ENCODE measurements at regions not wholly inside any gene's neighbourhood (a gene's known extent, or its start where the extent isn't known, plus 50 kb on each side); places are given as distances from the start of the nearest gene placed in this dataset.

DNA sequence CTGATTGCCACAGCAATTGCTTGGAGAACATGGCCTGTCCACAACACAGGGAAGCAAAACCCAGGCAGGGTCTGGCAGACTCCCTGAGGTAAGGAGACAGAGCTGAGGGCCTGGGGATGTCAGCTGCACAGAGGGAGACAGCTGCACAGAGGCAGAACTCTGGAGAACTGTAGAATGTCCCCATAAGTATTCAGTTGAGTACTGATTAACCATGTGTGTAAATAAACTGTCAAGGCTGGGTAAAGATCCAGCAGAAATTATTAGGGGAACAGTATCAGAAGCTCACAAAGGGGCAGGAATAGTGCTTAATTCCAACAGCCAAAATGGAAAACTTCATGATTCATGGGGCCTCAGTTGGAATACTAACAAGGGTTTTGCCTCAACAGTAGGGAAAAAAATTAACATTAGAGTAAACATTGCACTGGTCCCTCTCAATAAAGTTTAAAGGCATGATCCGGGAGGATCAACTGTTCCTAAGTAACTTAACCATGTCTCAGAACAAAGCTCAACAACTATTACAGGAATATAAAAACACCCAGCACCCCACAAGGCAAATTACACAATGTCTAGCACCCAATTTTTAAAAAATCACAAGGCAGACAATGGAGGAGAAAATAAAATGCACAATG is 201.3 kb upstream of the RASSF8 start:
- DNase-seq, result no peak

GRCh38 chr12:25759752-25760151 is 198.7 kb upstream of the RASSF8 start:
- DNase-seq, result no peak

DNA sequence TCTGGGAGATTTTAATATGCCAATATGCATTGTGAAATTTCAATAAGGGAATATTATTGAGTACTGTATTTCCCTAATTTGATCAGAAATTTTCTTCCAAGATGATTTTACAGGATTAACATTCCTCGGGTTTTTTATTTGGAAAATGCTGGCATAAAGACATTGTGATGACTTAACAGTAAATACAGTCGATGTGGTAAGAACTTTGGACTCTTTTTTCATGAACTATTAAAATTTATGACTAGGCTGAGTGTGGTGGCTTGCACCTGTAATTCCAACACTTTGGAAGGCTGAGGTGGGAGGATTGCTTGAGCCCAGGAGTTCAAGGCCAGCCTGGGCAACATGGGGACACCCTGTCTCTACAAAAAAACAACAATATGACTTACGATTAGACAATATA is 197.1 kb upstream of the RASSF8 start:
- no peak for DNase-seq

DNA sequence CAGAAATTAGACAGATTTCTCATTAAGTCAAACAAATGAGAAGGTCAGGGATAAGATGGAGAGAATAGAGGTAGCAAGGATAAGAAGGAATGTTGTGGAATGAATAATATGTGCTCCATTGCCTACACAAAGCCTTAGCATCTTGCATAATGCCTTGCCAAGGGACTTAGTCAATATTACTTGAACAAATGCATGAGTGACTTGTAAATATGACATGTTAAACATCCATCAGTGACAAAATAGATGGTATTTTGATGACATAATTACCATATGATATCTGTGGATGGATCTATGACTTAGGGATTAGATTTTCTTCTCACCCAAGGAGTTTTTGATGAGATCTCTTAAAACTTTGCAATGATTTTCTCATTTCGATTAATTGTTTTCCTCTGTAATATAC is 194.1 kb upstream of the RASSF8 start:
- no peak for DNase-seq

- DNase-seq, result no peak
Observed at GRCh38 chr12:25764892-25765291, 193.6 kb upstream of the RASSF8 start.

- DNase-seq, result no peak
Observed at GRCh38 chr12:25767606-25768005, 190.9 kb upstream of the RASSF8 start.

GRCh38 chr12:25768151-25768550 is 190.3 kb upstream of the RASSF8 start:
- DNase-seq, result no peak

GRCh38 chr12:25769082-25769945 is 189.2 kb upstream of the RASSF8 start:
- DNase-seq, result no peak

GRCh38 chr12:25771041-25771440 is 187.4 kb upstream of the RASSF8 start:
- no peak for DNase-seq

- DNase-seq, result no peak
Observed at GRCh38 chr12:25771476-25771875, 187.0 kb upstream of the RASSF8 start.

DNA sequence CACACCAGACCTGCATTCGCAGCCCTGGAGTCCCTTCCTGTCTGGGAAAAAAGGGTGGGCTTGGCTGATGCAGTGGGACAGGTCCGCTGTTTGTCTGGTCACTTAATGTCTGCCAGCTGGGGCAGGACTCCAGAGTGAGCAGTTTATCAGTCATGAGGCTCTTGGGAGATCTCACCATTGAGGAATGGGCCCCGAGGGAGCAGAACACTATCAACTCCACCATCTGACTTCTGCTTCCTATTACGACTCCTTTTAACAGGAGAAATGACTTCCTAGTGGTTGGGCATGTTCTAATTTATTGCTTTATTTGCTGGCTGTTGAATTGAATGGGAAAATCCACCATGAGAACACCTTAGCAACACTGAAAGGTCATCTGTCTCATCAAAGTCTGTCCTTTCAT is 182.5 kb upstream of the RASSF8 start:
- no peak for DNase-seq

DNA sequence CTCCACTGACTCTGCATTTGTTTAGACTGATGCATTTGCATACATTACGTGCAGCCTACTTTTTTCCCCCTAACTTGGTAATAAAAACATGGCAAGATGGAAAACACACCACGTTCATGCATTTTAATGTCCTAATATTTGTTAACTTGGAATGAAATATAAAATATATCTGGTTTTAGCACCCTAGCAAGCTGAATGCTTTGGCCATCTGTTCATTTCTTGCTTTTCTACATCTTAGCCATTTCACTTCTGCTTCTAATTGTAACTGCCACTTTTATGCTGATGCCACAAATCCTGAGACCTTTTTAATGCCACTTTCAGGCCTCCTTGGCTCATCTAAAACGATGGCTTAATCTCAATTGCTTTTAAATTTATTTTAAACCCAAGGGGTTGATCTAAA is 177.7 kb upstream of the RASSF8 start:
- DNase-seq, result no peak

DNA sequence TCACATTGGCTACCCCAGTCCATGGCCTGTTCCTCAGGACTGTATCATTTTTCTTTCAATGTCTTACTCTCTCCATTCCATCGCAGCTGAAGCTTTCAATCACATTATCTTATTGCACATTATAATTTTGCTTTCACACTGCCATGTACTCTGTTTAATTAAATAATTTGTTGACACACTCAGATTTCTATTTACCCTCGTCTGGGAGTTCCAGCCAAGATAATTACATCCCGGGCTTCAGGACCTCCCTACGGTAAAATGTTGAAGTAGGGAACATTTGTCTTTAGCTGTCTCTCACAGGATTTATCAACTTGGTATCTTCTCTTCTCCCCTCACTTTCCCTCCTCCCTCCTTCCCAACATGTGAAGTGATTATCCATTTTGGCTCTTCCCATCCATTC is 177.2 kb upstream of the RASSF8 start:
- DNase-seq, result no peak

DNA sequence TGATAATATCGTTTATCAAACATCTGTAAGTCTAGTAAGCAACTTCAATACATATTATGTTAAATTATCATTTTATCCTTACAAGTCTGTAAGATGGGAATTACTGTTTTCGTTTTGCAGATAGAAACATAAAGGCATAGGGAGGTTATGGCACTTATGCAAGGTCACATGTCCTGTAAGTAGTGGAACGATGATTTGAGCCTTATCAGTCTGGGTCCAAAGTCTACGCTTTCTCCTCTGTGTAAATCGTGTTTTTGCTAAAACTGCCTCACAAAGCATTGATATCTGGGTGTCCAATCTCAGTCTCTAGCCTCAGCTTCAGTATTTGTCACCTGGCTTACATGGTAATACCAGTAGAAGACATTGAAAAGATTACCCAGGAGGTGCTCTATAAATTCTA is 174.9 kb upstream of the RASSF8 start:
- no peak for DNase-seq

DNA sequence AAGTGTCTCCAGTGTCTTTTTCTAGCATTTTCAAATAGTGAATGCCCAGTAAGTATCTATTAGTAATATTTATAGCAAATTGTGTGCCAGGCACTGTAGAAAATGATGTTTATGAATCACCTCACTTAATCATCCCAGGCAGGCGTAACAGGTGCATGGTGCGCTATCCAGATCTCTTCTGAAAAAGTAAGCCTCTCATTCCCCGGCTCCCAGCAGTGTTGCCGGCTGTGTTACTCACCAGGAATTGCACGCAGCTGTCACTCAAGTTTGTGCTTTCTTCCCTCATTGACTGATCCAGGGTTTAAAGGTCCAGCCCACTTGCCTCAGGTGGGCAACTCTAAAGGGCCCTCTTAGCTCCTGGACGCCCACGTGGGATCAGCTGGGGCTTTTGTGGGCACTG is 173.8 kb upstream of the RASSF8 start:
- DNase-seq, result no peak

DNA sequence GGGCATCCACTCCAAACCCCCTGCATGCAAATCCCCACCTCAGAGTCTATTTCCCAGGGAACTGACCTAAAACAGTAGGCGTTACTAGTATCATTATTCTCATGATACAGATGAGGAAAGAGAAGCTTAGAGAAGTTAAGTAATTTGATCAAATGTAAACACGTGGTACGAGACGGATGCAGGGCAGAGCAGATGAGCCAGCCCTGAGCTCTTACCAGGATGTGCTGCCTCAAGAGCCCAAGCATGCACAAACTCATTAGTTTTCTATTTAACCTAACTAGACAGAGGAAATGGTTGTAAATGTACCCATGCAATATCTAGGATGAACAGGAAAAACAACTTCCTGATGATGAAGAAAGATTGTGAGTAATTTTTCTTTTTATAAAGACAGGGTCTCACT is 173.3 kb upstream of the RASSF8 start:
- DNase-seq, result no peak

- no peak for DNase-seq
Observed at GRCh38 chr12:25787701-25788100, 170.8 kb upstream of the RASSF8 start.

DNA sequence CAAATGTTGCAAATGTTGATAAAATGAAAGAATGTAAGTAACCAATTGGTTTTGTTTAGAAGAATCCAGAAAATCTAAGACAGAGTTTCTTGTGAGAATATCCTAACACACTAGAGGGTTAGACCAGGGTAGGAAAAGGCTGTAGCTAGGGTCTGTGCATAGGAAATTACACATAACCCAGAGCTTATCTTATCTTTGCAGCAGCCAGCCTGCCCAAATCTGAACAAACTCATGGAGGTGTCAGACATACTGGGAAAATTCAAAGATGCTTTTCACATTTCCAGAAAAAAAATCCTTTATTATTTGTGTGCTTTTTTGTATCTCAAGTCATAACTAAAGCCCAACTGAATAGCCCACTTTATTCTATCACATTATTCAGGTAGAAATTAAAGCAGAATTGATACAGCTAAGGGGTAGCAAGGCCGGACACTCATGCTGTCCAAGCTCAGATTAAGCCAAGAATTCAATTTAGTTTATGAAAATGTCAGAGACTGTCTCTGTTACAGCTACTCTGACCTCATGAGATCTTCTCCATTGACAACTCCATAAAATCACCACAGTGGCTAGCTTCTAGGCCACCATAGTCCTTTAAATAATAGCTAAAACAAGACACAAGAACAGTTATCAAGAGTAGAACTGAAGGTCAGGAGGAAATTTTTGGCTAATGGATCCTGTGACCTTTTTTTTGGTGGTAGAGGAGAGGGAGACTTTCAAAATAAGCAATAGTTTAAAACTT is 169.6 kb upstream of the RASSF8 start:
- no peak for DNase-seq

- DNase-seq, result no peak
Observed at GRCh38 chr12:25789541-25789944, 168.9 kb upstream of the RASSF8 start.

DNA sequence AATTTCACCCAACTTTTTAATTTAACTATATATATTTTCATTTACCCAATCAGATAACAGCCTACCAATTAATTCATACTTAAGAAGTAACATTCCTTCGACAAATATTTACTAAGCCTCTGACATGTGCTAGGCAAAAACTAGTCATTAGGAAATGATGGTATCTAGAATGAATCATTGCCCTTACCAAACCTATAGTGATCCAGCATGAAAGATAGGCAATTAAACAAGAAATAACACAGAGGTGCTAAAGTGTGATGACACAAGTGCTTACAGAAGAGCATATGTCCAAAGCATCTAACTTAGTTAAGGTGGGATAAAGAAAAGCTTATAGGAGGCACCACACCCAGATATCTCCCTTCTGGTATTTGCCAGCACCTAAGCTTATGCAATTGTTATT is 166.5 kb upstream of the RASSF8 start:
- no peak for DNase-seq

DNA sequence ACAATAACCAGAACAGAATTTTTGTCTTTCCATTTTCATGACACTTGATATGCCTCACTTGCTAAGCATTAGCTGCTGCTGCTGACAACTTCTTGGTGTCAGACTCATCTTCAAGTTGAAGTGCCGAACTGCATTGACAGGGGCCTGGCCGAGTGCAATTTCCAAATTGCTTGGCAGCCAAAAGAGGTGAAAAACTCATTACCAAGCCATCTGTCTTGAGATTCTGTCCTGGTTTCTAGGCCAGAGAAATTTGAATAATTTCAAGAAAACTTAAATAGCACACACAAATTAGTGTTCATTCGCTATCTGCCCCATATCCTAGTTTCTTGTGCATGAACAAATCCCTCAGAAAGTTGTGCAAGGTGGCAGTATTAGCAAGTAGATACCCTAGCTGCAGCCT is 165.3 kb upstream of the RASSF8 start:
- no peak for DNase-seq

- DNase-seq, result no peak
Observed at GRCh38 chr12:25794571-25794970, 163.9 kb upstream of the RASSF8 start.

DNA sequence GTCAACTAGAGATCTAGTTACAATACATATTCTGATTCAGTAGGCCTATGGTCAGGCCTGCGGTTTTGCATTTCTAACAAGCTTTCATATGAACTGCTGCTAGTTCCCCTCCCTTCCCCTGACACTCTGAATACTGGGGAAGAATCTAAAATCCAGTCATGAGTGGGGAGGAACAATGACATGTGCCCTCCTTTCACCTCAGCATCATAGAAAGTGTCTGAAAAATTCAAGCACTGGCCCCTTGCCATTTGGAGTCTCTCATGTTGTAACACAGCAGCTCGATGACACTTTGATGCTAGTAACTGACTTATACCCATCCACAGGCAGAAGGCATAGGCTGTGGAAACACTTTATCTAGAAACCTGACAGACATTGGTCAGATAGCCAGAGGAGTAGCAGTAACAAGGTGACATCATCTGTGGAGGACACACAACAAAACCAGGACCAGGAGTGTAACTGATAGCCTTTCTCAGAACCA is 161.9 kb upstream of the RASSF8 start:
- no peak for DNase-seq

GRCh38 chr12:25797386-25797785 is 161.1 kb upstream of the RASSF8 start:
- no peak for DNase-seq
